ENCODE measurements at regions not wholly inside any gene's neighbourhood (a gene's known extent, or its start where the extent isn't known, plus 50 kb on each side); places are given as distances from the start of the nearest gene placed in this dataset.

DNA sequence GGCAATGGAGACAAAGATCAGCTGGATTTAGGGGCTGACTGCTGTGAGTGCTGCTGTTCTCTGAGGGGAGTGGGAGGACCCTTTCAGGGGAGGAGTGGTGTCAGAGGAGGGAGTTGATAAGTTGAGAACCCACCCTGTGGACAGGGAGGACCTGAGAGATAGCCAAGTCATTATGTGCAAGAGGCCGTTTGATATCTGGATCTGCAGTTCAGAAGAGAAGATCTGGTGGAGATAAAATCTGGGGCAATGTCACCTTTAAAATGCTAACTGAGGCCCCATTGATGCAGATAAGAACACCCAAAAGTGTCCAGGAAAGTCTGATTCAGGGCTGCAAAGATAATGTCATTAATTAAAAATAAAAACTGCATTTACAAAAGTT, 256.1 kb upstream of the HES1 start:
- H3K27ac ChIP-seq (ENCODE audit: low read length), result no peak overlapping the region
- intact Hi-C loops (cut with DNase I), result no loop called here

DNA sequence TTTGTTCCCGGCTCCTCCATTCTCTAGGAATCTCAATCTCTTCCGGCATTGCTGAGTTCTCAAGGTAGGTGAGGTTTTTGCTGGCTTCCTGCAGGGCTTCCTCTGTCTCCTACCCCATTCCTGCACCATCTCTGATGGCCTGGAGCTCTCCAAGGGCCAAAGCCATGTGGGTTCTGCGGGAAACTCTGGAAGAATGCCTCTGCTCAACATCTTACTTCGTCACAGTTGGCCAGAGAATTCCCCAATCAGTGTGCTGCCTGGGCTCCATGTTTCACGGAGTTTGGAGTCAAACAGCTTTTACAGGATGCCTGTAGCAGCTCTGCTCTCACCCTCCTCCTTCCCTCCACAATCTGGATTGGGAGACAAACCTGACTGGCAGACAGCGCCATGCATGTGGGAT, 253.9 kb upstream of the HES1 start:
- DNase-seq (no peak), ATAC-seq (no peak)
- no peak overlapping the region for H3K27ac ChIP-seq (ENCODE audit: low read length)
- H3K9me3 ChIP-seq (ENCODE audit: control insufficient read depth, low read length), result no peaks in the 10 kb centered on the region
- H3K4me1 ChIP-seq (ENCODE audit: control insufficient read depth, insufficient read depth, low read length), result no peaks in the 10 kb centered on the region
- WGBS, result 93% methylated on average over 6 of the region's 6 CpGs
- no peak overlapping the region for H3K4me3 ChIP-seq (ENCODE audit: low read length)
- intact Hi-C loops (cut with DNase I), result no loop called here
- H3K27me3 ChIP-seq (ENCODE audit: control insufficient read depth, insufficient read depth), result no peaks in the 10 kb centered on the region

More for the DNA sequence above, 256.1 kb upstream of the HES1 start:
- no peak for DNase-seq
- H3K4me3 ChIP-seq (ENCODE audit: low read length), result no peak overlapping the region
- no peaks in the 10 kb centered on the region for H3K9me3 ChIP-seq (ENCODE audit: control insufficient read depth, low read length)
- no peaks in the 10 kb centered on the region for H3K4me1 ChIP-seq (ENCODE audit: control insufficient read depth, insufficient read depth, low read length)
- no peak for ATAC-seq
- no peaks in the 10 kb centered on the region for H3K27me3 ChIP-seq (ENCODE audit: control insufficient read depth, insufficient read depth)
- WGBS, result 68% methylated on average over 1 of the region's 1 CpG

DNA sequence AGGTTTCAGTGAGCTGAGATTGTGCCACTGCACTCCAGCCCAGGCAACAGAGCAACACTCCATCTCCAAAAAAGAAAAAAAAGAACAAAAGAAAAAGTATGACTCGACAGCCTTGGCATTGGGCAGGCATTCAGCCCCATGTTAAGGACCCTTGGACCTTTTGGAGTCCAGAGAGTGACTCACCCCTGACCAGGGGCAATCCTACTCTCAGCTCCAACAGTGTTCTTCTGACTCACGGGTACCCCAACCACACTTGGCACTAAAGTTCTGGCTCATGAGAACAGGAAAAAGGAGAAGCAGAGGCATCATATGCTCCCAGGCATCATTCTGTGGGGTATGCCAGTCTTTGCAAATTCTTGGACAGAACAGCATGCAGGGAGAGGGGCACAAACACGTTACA, 252.4 kb upstream of the HES1 start:
- Histone ChIP-seq H3K27ac (ENCODE audit: low read length) (no peak overlapping the region), H3K4me3 (ENCODE audit: low read length) (no peak overlapping the region), H3K27me3 (ENCODE audit: control insufficient read depth, insufficient read depth) (no peaks in the 10 kb centered on the region), H3K4me1 (ENCODE audit: control insufficient read depth, insufficient read depth, low read length) (no peaks in the 10 kb centered on the region), H3K9me3 (ENCODE audit: control insufficient read depth, low read length) (no peaks in the 10 kb centered on the region)
- 86% methylated on average over 3 of the region's 3 CpGs for WGBS
- ATAC-seq (no peak), DNase-seq (no peak)
- intact Hi-C loops (cut with DNase I), result no loop called here

- 92% methylated on average over 7 of the region's 7 CpGs for WGBS
- intact Hi-C loops (cut with DNase I), result no loop called here
- Histone ChIP-seq H3K27ac (ENCODE audit: low read length) (no peak overlapping the region), H3K27me3 (ENCODE audit: control insufficient read depth, insufficient read depth) (no peaks in the 10 kb centered on the region), H3K4me1 (ENCODE audit: control insufficient read depth, insufficient read depth, low read length) (no peaks in the 10 kb centered on the region), H3K9me3 (ENCODE audit: control insufficient read depth, low read length) (no peaks in the 10 kb centered on the region), H3K4me3 (ENCODE audit: low read length) (no peak overlapping the region)
- ATAC-seq, result no peak
- no peak for DNase-seq
Observed at GRCh38 chr3:193884027-193884426, 251.9 kb upstream of the HES1 start.

GRCh38 chr3:193884652-193885051, 251.3 kb upstream of the HES1 start:
- no peaks in the 10 kb centered on the region for H3K4me1 ChIP-seq (ENCODE audit: control insufficient read depth, insufficient read depth, low read length)
- WGBS, result 92% methylated on average over 4 of the region's 4 CpGs
- no peak for ATAC-seq
- no peak for DNase-seq
- intact Hi-C loops (cut with DNase I), result no loop called here
- H3K27ac ChIP-seq (ENCODE audit: low read length), result no peak overlapping the region
- no peaks in the 10 kb centered on the region for H3K9me3 ChIP-seq (ENCODE audit: control insufficient read depth, low read length)
- no peaks in the 10 kb centered on the region for H3K27me3 ChIP-seq (ENCODE audit: control insufficient read depth, insufficient read depth)
- H3K4me3 ChIP-seq (ENCODE audit: low read length), result no peak overlapping the region

GRCh38 chr3:193885832-193886231, 250.1 kb upstream of the HES1 start:
- no peak overlapping the region for H3K27ac ChIP-seq (ENCODE audit: low read length)
- H3K4me1 ChIP-seq (ENCODE audit: control insufficient read depth, insufficient read depth, low read length), result no peaks in the 10 kb centered on the region
- ATAC-seq (peak in 1 of 2 donors; percentile 31), DNase-seq (no peak)
- no peaks in the 10 kb centered on the region for H3K27me3 ChIP-seq (ENCODE audit: control insufficient read depth, insufficient read depth)
- intact Hi-C loops (cut with DNase I), result no loop called here
- WGBS, result 85% methylated on average over 6 of the region's 6 CpGs
- no peaks in the 10 kb centered on the region for H3K9me3 ChIP-seq (ENCODE audit: control insufficient read depth, low read length)
- H3K4me3 ChIP-seq (ENCODE audit: low read length), result no peak overlapping the region

- intact Hi-C loops (cut with DNase I), result no loop called here
- Histone ChIP-seq H3K9me3 (ENCODE audit: control insufficient read depth, low read length) (no peaks in the 10 kb centered on the region), H3K4me1 (ENCODE audit: control insufficient read depth, insufficient read depth, low read length) (peaks cover 6% of the 10 kb centered on the region), H3K27me3 (ENCODE audit: control insufficient read depth, insufficient read depth) (no peaks in the 10 kb centered on the region), H3K27ac (ENCODE audit: low read length) (no peak overlapping the region), H3K4me3 (ENCODE audit: low read length) (no peak overlapping the region)
- ATAC-seq, result no peak
- WGBS, result 73% methylated on average over 12 of the region's 12 CpGs
- DNase-seq, result no peak
Observed at GRCh38 chr3:193890016-193890897, 245.7 kb upstream of the HES1 start.

- no peaks in the 10 kb centered on the region for H3K9me3 ChIP-seq (ENCODE audit: control insufficient read depth, low read length)
- H3K4me1 ChIP-seq (ENCODE audit: control insufficient read depth, insufficient read depth, low read length), result peaks cover 6% of the 10 kb centered on the region
- 63% methylated on average over 10 of the region's 10 CpGs for WGBS
- intact Hi-C loops (cut with DNase I), result no loop called here
- DNase-seq (peak in 2 of 3 donors; percentile 31 to 47), ATAC-seq (peak; percentile 64 to 78)
- peak overlapping the region; percentile 12 for H3K27ac ChIP-seq (ENCODE audit: low read length)
- H3K4me3 ChIP-seq (ENCODE audit: low read length), result no peak overlapping the region
- H3K27me3 ChIP-seq (ENCODE audit: control insufficient read depth, insufficient read depth), result no peaks in the 10 kb centered on the region
Observed at GRCh38 chr3:193894121-193894863, 241.7 kb upstream of the HES1 start.

GRCh38 chr3:193895409-193895808, 240.5 kb upstream of the HES1 start:
- Histone ChIP-seq H3K9me3 (ENCODE audit: control insufficient read depth, low read length) (no peaks in the 10 kb centered on the region), H3K27me3 (ENCODE audit: control insufficient read depth, insufficient read depth) (no peaks in the 10 kb centered on the region), H3K4me1 (ENCODE audit: control insufficient read depth, insufficient read depth, low read length) (peaks cover 6% of the 10 kb centered on the region), H3K27ac (ENCODE audit: low read length) (no peak overlapping the region), H3K4me3 (ENCODE audit: low read length) (no peak overlapping the region)
- ATAC-seq, result no peak
- 93% methylated on average over 4 of the region's 4 CpGs for WGBS
- no peak for DNase-seq
- intact Hi-C loops (cut with DNase I), result no loop called here

DNA sequence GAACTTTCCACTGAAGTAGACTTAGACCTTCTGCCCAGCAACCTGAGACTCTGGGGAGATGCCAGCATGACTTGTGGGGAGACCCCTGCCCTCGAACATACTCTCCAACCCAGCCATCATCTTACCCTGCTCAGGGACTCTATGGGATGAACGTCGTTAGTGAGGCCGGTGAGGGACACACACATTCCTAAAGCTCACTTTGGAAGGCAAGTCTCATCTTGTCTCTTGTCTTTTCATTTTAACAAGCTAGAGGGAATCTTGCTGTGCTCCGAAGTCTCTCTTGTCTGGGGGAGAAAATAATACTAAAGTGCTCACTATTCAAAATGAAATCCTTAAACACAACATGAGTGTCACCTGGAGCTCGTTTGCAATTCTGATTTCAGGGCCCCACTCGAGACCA, 239.5 kb upstream of the HES1 start:
- Histone ChIP-seq H3K4me1 (ENCODE audit: control insufficient read depth, insufficient read depth, low read length) (peaks cover 6% of the 10 kb centered on the region), H3K9me3 (ENCODE audit: control insufficient read depth, low read length) (no peaks in the 10 kb centered on the region), H3K27me3 (ENCODE audit: control insufficient read depth, insufficient read depth) (no peaks in the 10 kb centered on the region), H3K4me3 (ENCODE audit: low read length) (no peak overlapping the region), H3K27ac (ENCODE audit: low read length) (no peak overlapping the region)
- 86% methylated on average over 7 of the region's 7 CpGs for WGBS
- no peak for DNase-seq
- ATAC-seq, result no peak
- intact Hi-C loops (cut with DNase I), result no loop called here

GRCh38 chr3:193897288-193897687, 238.7 kb upstream of the HES1 start:
- 59% methylated on average over 10 of the region's 10 CpGs for WGBS
- ATAC-seq (peak; percentile 90 to 92), DNase-seq (peak; percentile 79 to 90 (median 88))
- Histone ChIP-seq H3K27ac (ENCODE audit: low read length) (peak overlapping the region; percentile 48), H3K27me3 (ENCODE audit: control insufficient read depth, insufficient read depth) (no peaks in the 10 kb centered on the region), H3K9me3 (ENCODE audit: control insufficient read depth, low read length) (no peaks in the 10 kb centered on the region), H3K4me1 (ENCODE audit: control insufficient read depth, insufficient read depth, low read length) (peaks cover 6% of the 10 kb centered on the region), H3K4me3 (ENCODE audit: low read length) (no peak overlapping the region)
- intact Hi-C loops (cut with DNase I), result no loop called here
